ENCODE measurements at regions not wholly inside any gene's neighbourhood (a gene's known extent, or its start where the extent isn't known, plus 50 kb on each side); places are given as distances from the start of the nearest gene placed in this dataset.
"Not testable (repeated sequence)": the region's sequence is repeated elsewhere in the genome, so short reads cannot be mapped to it uniquely, and the experiment has no call there.

GRCh38 chr2:136715146-136715545 lies 50.2 kb upstream of the THSD7B start:
- TF ChIP-seq, protein P1, sequence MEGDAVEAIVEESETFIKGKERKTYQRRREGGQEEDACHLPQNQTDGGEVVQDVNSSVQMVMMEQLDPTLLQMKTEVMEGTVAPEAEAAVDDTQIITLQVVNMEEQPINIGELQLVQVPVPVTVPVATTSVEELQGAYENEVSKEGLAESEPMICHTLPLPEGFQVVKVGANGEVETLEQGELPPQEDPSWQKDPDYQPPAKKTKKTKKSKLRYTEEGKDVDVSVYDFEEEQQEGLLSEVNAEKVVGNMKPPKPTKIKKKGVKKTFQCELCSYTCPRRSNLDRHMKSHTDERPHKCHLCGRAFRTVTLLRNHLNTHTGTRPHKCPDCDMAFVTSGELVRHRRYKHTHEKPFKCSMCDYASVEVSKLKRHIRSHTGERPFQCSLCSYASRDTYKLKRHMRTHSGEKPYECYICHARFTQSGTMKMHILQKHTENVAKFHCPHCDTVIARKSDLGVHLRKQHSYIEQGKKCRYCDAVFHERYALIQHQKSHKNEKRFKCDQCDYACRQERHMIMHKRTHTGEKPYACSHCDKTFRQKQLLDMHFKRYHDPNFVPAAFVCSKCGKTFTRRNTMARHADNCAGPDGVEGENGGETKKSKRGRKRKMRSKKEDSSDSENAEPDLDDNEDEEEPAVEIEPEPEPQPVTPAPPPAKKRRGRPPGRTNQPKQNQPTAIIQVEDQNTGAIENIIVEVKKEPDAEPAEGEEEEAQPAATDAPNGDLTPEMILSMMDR (IDR thresholded peaks at IDR 0.05; ENCODE audit: insufficient read depth, low read depth, low read length, missing control alignments) = no peak
- no peak overlapping the region for H3K4me3 ChIP-seq (ENCODE audit: low read length)
- no peak for DNase-seq (ENCODE audit: low read depth)

DNA sequence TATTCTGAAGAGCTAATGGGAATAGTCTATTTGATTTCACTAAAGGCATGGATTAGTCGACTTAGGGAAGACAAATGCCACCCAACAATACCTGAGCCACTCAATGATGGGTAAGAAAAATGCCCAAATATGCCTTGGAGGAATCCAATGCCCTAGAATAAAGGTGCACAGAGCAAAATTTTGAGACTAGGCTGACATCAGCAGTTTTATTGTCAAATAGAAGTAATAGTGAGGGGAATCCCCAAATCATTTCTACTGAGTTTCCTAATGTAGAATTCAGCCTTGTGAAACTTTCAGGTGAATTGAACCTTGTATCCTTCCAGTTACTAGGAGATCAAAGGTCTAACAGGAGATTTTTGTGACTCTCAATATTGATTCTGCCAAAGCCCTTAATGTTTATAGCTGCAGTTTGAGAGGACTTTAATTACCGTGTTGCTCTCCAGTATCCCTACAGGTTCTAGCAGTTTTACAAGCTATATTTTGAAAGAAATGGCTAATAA lies 50.8 kb upstream of the THSD7B start:
- TF ChIP-seq, protein P1 (IDR thresholded peaks at IDR 0.05; ENCODE audit: insufficient read depth, low read depth, low read length, missing control alignments) = no peak
- no peak for DNase-seq (ENCODE audit: low read depth)
- H3K4me3 ChIP-seq (ENCODE audit: low read length) = no peak overlapping the region

DNA sequence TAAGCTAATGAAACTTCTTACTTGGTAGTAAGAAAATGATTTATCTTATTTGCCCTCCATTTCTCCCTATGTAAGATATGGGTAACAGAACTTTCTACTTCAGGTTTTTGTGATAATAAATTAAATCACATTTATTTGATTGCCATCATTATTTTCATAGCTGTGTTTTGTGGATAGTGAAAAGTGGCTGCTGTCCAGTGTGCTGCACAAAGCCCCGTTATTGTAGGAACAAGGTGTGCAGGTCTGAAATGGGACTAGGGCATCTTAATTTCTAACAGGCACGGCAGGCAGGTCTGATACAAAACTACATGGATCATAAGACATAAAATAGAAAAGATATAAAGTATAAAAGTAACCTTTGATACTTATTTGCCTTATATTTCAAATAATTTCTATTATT lies 51.6 kb upstream of the THSD7B start:
- no peak for DNase-seq (ENCODE audit: low read depth)
- TF ChIP-seq, protein P1 (IDR thresholded peaks at IDR 0.05; ENCODE audit: insufficient read depth, low read depth, low read length, missing control alignments) = no peak

DNA sequence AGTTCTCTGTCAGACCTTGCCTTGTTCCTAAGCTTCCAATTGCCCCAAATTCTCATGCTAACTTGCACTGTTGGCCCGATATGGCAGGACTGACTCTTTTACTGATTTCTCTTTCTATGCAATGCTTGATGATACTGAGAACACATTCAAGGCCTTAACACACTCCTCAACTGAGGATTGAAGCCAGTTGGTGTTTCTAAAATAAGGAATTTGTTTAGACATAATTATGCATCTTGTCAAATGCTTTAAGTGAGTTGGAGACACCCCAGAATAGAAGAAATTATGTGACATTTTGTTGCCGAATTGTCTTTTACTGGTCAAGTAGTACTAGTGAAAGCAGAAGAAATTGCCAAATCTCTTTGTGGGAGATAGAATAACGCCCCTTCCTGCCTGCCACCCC lies 60.0 kb upstream of the THSD7B start:
- TF ChIP-seq, protein P1 (IDR thresholded peaks at IDR 0.05; ENCODE audit: insufficient read depth, low read depth, low read length, missing control alignments) = no peak
- no peak for DNase-seq (ENCODE audit: low read depth)
- H3K4me3 ChIP-seq (ENCODE audit: low read length) = no peak overlapping the region

More for the DNA sequence above, 51.6 kb upstream of the THSD7B start:
- no peak overlapping the region for H3K4me3 ChIP-seq (ENCODE audit: low read length)

GRCh38 chr2:136703214-136703613 lies 62.1 kb upstream of the THSD7B start:
- DNase-seq (ENCODE audit: low read depth) = peak; percentile 41
- TF ChIP-seq, protein P1 (IDR thresholded peaks at IDR 0.05; ENCODE audit: insufficient read depth, low read depth, low read length, missing control alignments) = no peak
- no peak overlapping the region for H3K4me3 ChIP-seq (ENCODE audit: low read length)

DNA sequence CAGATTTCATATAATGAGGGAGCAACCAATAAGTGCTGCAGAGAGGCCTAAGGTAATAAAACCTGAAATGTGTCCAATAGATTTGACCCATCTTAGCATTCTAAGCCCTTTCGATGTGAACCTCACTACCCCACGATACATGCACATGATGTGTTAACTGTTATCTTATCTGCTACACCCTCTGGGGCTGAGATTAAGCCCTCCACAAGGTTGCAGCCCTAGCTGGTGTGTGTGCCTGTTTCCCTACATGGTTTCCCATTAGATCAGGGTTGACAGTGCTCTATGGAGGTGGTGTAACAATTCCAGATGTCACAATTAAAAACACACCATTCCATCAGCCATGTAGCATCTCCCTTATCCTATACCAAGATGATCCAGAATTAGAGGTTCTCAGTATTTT lies 68.9 kb upstream of the THSD7B start:
- no peak overlapping the region for H3K4me3 ChIP-seq (ENCODE audit: low read length)
- TF ChIP-seq, protein P1 (IDR thresholded peaks at IDR 0.05; ENCODE audit: insufficient read depth, low read depth, low read length, missing control alignments) = no peak
- no peak for DNase-seq (ENCODE audit: low read depth)

DNA sequence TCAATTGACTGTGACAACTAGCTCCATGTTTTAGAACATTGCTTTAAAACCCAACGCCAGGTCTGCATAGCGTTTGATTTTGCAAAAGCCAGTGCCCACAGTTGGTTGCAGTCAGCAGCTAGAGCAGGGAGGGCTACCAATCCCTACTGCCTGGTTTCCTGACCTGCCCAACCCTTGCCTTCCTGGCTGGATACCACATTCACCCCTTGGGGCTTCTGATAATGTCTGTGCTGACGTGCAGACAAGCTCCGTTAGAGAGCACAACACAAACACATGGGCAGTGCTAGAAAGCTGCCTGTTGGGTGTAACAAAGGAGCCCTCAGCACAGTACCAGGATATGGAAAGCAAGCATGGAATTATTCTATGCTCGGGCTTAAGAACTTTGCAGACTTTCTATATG lies 71.4 kb upstream of the THSD7B start:
- TF ChIP-seq, protein P1 (IDR thresholded peaks at IDR 0.05; ENCODE audit: insufficient read depth, low read depth, low read length, missing control alignments) = no peak
- no peak for DNase-seq (ENCODE audit: low read depth)
- no peak overlapping the region for H3K4me3 ChIP-seq (ENCODE audit: low read length)

GRCh38 chr2:136680079-136680478 lies 85.3 kb upstream of the THSD7B start:
- not testable (repeated sequence) for H3K4me3 ChIP-seq (ENCODE audit: low read length); DNase-seq (ENCODE audit: low read depth)

Measured in epithelial cell of esophagus (primary cell).